Vagina (tissue), 2 donors: ENCODE measurements at regions not wholly inside any gene's neighbourhood (a gene's known extent, or its start where the extent isn't known, plus 50 kb on each side); places are given as distances from the start of the nearest gene placed in this dataset.

Source experiments
- DNase-seq, 2 donors: peaks; one replicate each; pipeline ENCODE4 v3.0.0-alpha.2; 2017; ENCODE audit errors: extremely low spot score in 2 of 2
- H3K27ac ChIP-seq: fragments of 200-600 bp; sonication (generic); one replicate; pipeline ENCODE4 v1.5.1; 2019
- H3K27me3 ChIP-seq: fragments of 200-600 bp; sonication (generic); one replicate; pipeline ENCODE4 v1.5.1; 2019
- H3K36me3 ChIP-seq, 2 donors: fragments of 200-600 bp; sonication (generic); one replicate each; pipeline ENCODE4 v1.5.1; 2017 to 2019
- H3K4me1 ChIP-seq: fragments of 200-600 bp; sonication (generic); one replicate; pipeline ENCODE4 v1.5.1; 2019
- H3K4me3 ChIP-seq, 2 donors: fragments of 200-600 bp; sonication (generic); 1 replicate in 1 of 2; 2 replicates in 1 of 2; pipeline ENCODE4 v1.5.1; 2016 to 2019
- H3K9me3 ChIP-seq: fragments of 200-600 bp; sonication (generic); one replicate; pipeline ENCODE4 v1.5.1; 2019
- CTCF ChIP-seq, 3 experiments: fragments of 450-650 bp in 2 of 3; fragments of 200-600 bp in 1 of 3; sonication (generic) in 1 of 3; IDR thresholded peaks; one replicate each; pipeline ENCODE4 v1.5.1; 2017 to 2019; ENCODE audit warnings: antibody characterized with exemption in 3 of 3, mild to moderate bottlenecking in 2 of 3, moderate library complexity in 2 of 3
- POLR2A ChIP-seq, 2 donors: fragments of 450-650 bp; IDR thresholded peaks; one replicate each; pipeline ENCODE4 v1.6.1; 2017; ENCODE audit warnings: antibody characterized with exemption in 2 of 2, mild to moderate bottlenecking in 2 of 2, moderate library complexity in 2 of 2
- POLR2AphosphoS5 ChIP-seq, 2 donors: sonication (generic); formaldehyde crosslinking; IDR thresholded peaks; one replicate each; pipeline ENCODE4 v1.9.0; 2017; ENCODE audit warnings: antibody characterized with exemption in 2 of 2, mild to moderate bottlenecking in 2 of 2, low read depth in 1 of 2; ENCODE audit not compliant: insufficient read depth in 1 of 2
- intact Hi-C: fragments of 100-400 bp; cut with DNase I; formaldehyde crosslinking; loops from one replicate; pipeline ENCODE4 v1.15.1; 2023

GRCh38 chr12:39011166-39011565, 105.8 kb upstream of the CPNE8 start:
- intact Hi-C loops, result no loop called here
- no peak for DNase-seq
- no peaks in the 10 kb centered on the region for H3K27me3 ChIP-seq

GRCh38 chr12:39010406-39010805, 105.0 kb upstream of the CPNE8 start:
- no peaks in the 10 kb centered on the region for H3K27me3 ChIP-seq
- H3K4me1 ChIP-seq, result no peaks in the 10 kb centered on the region
- DNase-seq, result no peak
- TF ChIP-seq CTCF (IDR thresholded peaks at IDR 0.05), result no peak
- TF ChIP-seq POLR2AphosphoS5 (IDR thresholded peaks at IDR 0.05; ENCODE audit: insufficient read depth in 1 of 2, low read depth in 1 of 2), result no peak
- TF ChIP-seq POLR2A (IDR thresholded peaks at IDR 0.05), result no peak
- intact Hi-C loops, result no loop called here
- H3K27ac ChIP-seq, result no peak overlapping the region
- H3K4me3 ChIP-seq, result no peak overlapping the region
- no peaks in the 10 kb centered on the region for H3K9me3 ChIP-seq
- no peaks in the 10 kb centered on the region for H3K36me3 ChIP-seq

More at GRCh38 chr12:39011166-39011565, 105.8 kb upstream of the CPNE8 start:
- no peaks in the 10 kb centered on the region for H3K36me3 ChIP-seq
- no peaks in the 10 kb centered on the region for H3K4me1 ChIP-seq
- H3K27ac ChIP-seq, result no peak overlapping the region
- no peaks in the 10 kb centered on the region for H3K9me3 ChIP-seq
- TF ChIP-seq POLR2AphosphoS5 (IDR thresholded peaks at IDR 0.05; ENCODE audit: insufficient read depth in 1 of 2, low read depth in 1 of 2), result no peak
- no peak for TF ChIP-seq POLR2A (IDR thresholded peaks at IDR 0.05)
- TF ChIP-seq CTCF (IDR thresholded peaks at IDR 0.05), result no peak
- no peak overlapping the region for H3K4me3 ChIP-seq

- no peaks in the 10 kb centered on the region for H3K9me3 ChIP-seq
- no peaks in the 10 kb centered on the region for H3K36me3 ChIP-seq
- no peaks in the 10 kb centered on the region for H3K4me1 ChIP-seq
- intact Hi-C loops, result no loop called here
- TF ChIP-seq CTCF (IDR thresholded peaks at IDR 0.05), result no peak
- TF ChIP-seq POLR2AphosphoS5 (IDR thresholded peaks at IDR 0.05; ENCODE audit: insufficient read depth in 1 of 2, low read depth in 1 of 2), result no peak
- TF ChIP-seq POLR2A (IDR thresholded peaks at IDR 0.05), result no peak
- no peak overlapping the region for H3K27ac ChIP-seq
- H3K4me3 ChIP-seq, result no peak overlapping the region
- DNase-seq, result no peak
- H3K27me3 ChIP-seq, result no peaks in the 10 kb centered on the region
Observed at GRCh38 chr12:39007619-39008018, 102.2 kb upstream of the CPNE8 start.

- no peak for TF ChIP-seq POLR2AphosphoS5 (IDR thresholded peaks at IDR 0.05; ENCODE audit: insufficient read depth in 1 of 2, low read depth in 1 of 2)
- H3K9me3 ChIP-seq, result no peaks in the 10 kb centered on the region
- intact Hi-C loops, result no loop called here
Observed at GRCh38 chr12:39006286-39006685, 100.9 kb upstream of the CPNE8 start.

GRCh38 chr12:39005671-39006070, 100.3 kb upstream of the CPNE8 start:
- TF ChIP-seq POLR2A (IDR thresholded peaks at IDR 0.05), result no peak
- Histone ChIP-seq H3K27me3 (no peaks in the 10 kb centered on the region), H3K36me3 (no peaks in the 10 kb centered on the region), H3K4me1 (no peaks in the 10 kb centered on the region), H3K4me3 (no peak overlapping the region), H3K9me3 (no peaks in the 10 kb centered on the region), H3K27ac (no peak overlapping the region)
- no peak for DNase-seq
- intact Hi-C loops, result no loop called here

More at GRCh38 chr12:39006286-39006685, 100.9 kb upstream of the CPNE8 start:
- no peaks in the 10 kb centered on the region for H3K4me1 ChIP-seq
- H3K4me3 ChIP-seq, result no peak overlapping the region
- no peaks in the 10 kb centered on the region for H3K27me3 ChIP-seq
- no peak overlapping the region for H3K27ac ChIP-seq
- no peak for DNase-seq
- no peaks in the 10 kb centered on the region for H3K36me3 ChIP-seq

- Histone ChIP-seq H3K4me3 (no peak overlapping the region), H3K9me3 (no peaks in the 10 kb centered on the region), H3K27me3 (no peaks in the 10 kb centered on the region), H3K36me3 (no peaks in the 10 kb centered on the region), H3K4me1 (no peaks in the 10 kb centered on the region), H3K27ac (no peak overlapping the region)
- TF ChIP-seq CTCF (IDR thresholded peaks at IDR 0.05) (no peak), POLR2AphosphoS5 (IDR thresholded peaks at IDR 0.05; ENCODE audit: insufficient read depth in 1 of 2, low read depth in 1 of 2) (no peak), POLR2A (IDR thresholded peaks at IDR 0.05) (no peak)
- DNase-seq, result no peak
- intact Hi-C loops, result no loop called here
Observed at GRCh38 chr12:39003541-39004155, 98.3 kb upstream of the CPNE8 start.
